A549 (cell line): ENCODE measurements at regions not wholly inside any gene's neighbourhood (a gene's known extent, or its start where the extent isn't known, plus 50 kb on each side); places are given as distances from the start of the nearest gene placed in this dataset.

Experiments used
- BHLHE40 ChIP-seq: IDR thresholded peaks from 2 replicates; pipeline ENCODE4 v1.6.1; 2012; ENCODE audit warnings: low read depth, low read length, inconsistent platforms
- CBX2 ChIP-seq: fragments of 200-600 bp; sonication (generic); IDR thresholded peaks from 2 replicates; pipeline ENCODE4 v1.6.1; 2016; ENCODE audit warnings: low read depth, mild to moderate bottlenecking, borderline replicate concordance
- CHD2 ChIP-seq: fragments of 150-350 bp; IDR thresholded peaks from 2 replicates; pipeline ENCODE4 v1.6.1; 2014; ENCODE audit warnings: low read length; ENCODE audit not compliant: partially characterized antibody
- KDM1A ChIP-seq: fragments of 200-600 bp; sonication (generic); IDR thresholded peaks from 2 replicates; pipeline ENCODE4 v1.6.1; 2016; ENCODE audit warnings: low read depth, mild to moderate bottlenecking
- NFE2L2 ChIP-seq: fragments of 150-350 bp; conservative IDR thresholded peaks from 2 replicates; pipeline ENCODE4 v1.6.1; 2014; ENCODE audit warnings: low read length
- PHF8 ChIP-seq: fragments of 200-600 bp; sonication (generic); IDR thresholded peaks from 2 replicates; pipeline ENCODE4 v1.6.1; 2016; ENCODE audit warnings: low read depth, mild to moderate bottlenecking, antibody characterized with exemption, moderate library complexity, borderline replicate concordance
- POLR2A ChIP-seq: IDR thresholded peaks from 2 replicates; pipeline ENCODE4 v1.6.1; 2012; ENCODE audit warnings: mild to moderate bottlenecking, low read length
- RAD21 ChIP-seq, 2 experiments: fragments of >200 bp in 1 of 2; sonication (Bioruptor Twin) in 1 of 2; formaldehyde crosslinking in 1 of 2; IDR thresholded peaks in 1 of 2; conservative IDR thresholded peaks in 1 of 2; 2 replicates in 1 of 2; 3 replicates in 1 of 2; pipeline ENCODE4 v1.6.1; 2012 to 2018; ENCODE audit warnings: inconsistent platforms in 1 of 2
- RFX5 ChIP-seq: fragments of 450-650 bp; IDR thresholded peaks from 2 replicates; pipeline ENCODE4 v1.7.1; 2014; ENCODE audit warnings: antibody characterized with exemption, mild to moderate bottlenecking, moderate library complexity
- TF ChIP-seq, protein P1 (sequence below): fragments of 150-350 bp; IDR thresholded peaks from 2 replicates; pipeline ENCODE4 v1.6.1; 2014; ENCODE audit warnings: low read depth, mild to moderate bottlenecking, low read length
- TF ChIP-seq, protein P2 (sequence below): IDR thresholded peaks from 2 replicates; pipeline ENCODE4 v1.6.1; 2012
- TF ChIP-seq, protein P3 (sequence below): fragments of >200 bp; sonication (Bioruptor Twin); formaldehyde crosslinking; IDR thresholded peaks from 3 replicates; pipeline ENCODE4 v1.5.1; 2016
- TF ChIP-seq, protein P4 (sequence below): IDR thresholded peaks from 2 replicates; pipeline ENCODE4 v1.6.1; 2012
- TF ChIP-seq, protein P5 (sequence below): fragments of >200 bp; sonication (Bioruptor Twin); formaldehyde crosslinking; IDR thresholded peaks from 2 replicates; pipeline ENCODE4 v1.6.1; 2016

DNA sequence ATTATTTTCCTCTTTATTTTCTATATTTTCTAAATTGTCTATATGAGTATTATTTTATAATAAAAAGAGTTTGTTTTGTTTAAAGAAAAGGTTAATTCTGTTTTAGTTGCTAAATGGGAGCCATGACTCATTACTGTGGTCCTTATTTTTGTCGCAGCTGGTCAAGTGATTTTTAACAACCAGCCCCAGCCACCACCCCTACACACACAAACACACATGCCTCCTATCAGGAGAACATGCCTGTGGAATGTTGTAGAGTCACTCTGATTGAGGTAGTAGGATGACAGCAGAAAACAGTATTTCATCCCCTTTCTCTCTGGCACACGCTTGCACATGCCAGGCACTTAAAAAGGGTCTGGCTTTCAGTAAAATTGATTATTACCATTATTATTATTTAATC, 68.6 kb upstream of the GDF10 start:
- TF ChIP-seq, protein P1, sequence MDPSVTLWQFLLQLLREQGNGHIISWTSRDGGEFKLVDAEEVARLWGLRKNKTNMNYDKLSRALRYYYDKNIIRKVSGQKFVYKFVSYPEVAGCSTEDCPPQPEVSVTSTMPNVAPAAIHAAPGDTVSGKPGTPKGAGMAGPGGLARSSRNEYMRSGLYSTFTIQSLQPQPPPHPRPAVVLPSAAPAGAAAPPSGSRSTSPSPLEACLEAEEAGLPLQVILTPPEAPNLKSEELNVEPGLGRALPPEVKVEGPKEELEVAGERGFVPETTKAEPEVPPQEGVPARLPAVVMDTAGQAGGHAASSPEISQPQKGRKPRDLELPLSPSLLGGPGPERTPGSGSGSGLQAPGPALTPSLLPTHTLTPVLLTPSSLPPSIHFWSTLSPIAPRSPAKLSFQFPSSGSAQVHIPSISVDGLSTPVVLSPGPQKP, result no peak
- TF ChIP-seq POLR2A (no peak), KDM1A (no peak), NFE2L2 (no peak), CBX2 (no peak), BHLHE40 (no peak), PHF8 (no peak), RFX5 (no peak), RAD21 (conservative IDR thresholded peaks at IDR 0.05 in 1 of 2, IDR thresholded peaks at IDR 0.05 in 1 of 2) (no peak), CHD2 (no peak)
- TF ChIP-seq, protein P2, sequence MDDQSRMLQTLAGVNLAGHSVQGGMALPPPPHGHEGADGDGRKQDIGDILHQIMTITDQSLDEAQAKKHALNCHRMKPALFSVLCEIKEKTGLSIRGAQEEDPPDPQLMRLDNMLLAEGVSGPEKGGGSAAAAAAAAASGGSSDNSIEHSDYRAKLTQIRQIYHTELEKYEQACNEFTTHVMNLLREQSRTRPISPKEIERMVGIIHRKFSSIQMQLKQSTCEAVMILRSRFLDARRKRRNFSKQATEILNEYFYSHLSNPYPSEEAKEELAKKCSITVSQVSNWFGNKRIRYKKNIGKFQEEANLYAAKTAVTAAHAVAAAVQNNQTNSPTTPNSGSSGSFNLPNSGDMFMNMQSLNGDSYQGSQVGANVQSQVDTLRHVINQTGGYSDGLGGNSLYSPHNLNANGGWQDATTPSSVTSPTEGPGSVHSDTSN, result no peak
- TF ChIP-seq, protein P3, sequence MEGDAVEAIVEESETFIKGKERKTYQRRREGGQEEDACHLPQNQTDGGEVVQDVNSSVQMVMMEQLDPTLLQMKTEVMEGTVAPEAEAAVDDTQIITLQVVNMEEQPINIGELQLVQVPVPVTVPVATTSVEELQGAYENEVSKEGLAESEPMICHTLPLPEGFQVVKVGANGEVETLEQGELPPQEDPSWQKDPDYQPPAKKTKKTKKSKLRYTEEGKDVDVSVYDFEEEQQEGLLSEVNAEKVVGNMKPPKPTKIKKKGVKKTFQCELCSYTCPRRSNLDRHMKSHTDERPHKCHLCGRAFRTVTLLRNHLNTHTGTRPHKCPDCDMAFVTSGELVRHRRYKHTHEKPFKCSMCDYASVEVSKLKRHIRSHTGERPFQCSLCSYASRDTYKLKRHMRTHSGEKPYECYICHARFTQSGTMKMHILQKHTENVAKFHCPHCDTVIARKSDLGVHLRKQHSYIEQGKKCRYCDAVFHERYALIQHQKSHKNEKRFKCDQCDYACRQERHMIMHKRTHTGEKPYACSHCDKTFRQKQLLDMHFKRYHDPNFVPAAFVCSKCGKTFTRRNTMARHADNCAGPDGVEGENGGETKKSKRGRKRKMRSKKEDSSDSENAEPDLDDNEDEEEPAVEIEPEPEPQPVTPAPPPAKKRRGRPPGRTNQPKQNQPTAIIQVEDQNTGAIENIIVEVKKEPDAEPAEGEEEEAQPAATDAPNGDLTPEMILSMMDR, result no peak
- TF ChIP-seq, protein P4, sequence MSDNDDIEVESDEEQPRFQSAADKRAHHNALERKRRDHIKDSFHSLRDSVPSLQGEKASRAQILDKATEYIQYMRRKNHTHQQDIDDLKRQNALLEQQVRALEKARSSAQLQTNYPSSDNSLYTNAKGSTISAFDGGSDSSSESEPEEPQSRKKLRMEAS, result no peak
- TF ChIP-seq, protein P5, sequence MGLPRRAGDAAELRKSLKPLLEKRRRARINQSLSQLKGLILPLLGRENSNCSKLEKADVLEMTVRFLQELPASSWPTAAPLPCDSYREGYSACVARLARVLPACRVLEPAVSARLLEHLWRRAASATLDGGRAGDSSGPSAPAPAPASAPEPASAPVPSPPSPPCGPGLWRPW, result no peak
